ENCODE measurements at regions not wholly inside any gene's neighbourhood (a gene's known extent, or its start where the extent isn't known, plus 50 kb on each side); places are given as distances from the start of the nearest gene placed in this dataset.

DNA sequence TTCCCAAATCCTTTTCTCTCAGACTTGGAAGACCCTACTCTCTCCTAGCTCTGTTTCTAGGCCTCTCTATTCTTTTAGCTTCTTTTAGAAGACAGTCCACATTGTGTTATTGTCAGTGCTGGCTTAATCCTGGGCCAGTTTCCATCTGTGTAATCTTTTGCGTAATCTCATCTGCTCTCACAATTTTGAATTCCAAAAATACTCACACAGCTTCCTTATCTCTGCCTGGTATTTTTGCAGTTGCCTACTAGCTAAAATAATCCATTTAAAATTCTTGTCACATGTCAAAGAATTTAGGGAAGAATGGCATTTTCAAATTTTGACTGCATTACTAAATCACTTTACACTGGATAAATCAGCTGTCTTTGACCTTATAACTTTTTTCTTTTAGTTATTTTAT lies 200.6 kb upstream of the MEX3C start:
- TF ChIP-seq POLR2AphosphoS5 (IDR thresholded peaks at IDR 0.05; ENCODE audit: borderline replicate concordance, low read depth, low read length), result no peak
- no peak for TF ChIP-seq FOXP2 (optimal IDR thresholded peaks at IDR 0.05; ENCODE audit: control extremely low read depth, extremely low read length, insufficient read depth)
- no peak for TF ChIP-seq EZH2 (IDR thresholded peaks at IDR 0.05)
